Lower leg skin (tissue), 3 donors: ENCODE measurements at regions not wholly inside any gene's neighbourhood (a gene's known extent, or its start where the extent isn't known, plus 50 kb on each side); places are given as distances from the start of the nearest gene placed in this dataset.

Experiments used
- CTCF ChIP-seq, 3 donors: fragments of 450-650 bp; IDR thresholded peaks; one replicate each; pipeline ENCODE4 v1.5.1; 2016; ENCODE audit warnings: antibody characterized with exemption in 3 of 3, mild to moderate bottlenecking in 3 of 3, moderate library complexity in 2 of 3
- POLR2A ChIP-seq, 2 donors: fragments of 450-650 bp; IDR thresholded peaks; one replicate each; pipeline ENCODE4 v1.6.1; 2016 to 2017; ENCODE audit warnings: antibody characterized with exemption in 2 of 2, mild to moderate bottlenecking in 1 of 2, moderate library complexity in 1 of 2

GRCh38 chr11:90723475-90723874 lies 500.6 kb upstream of the CHORDC1 start:
- TF ChIP-seq CTCF (IDR thresholded peaks at IDR 0.05), result no peak
- TF ChIP-seq POLR2A (IDR thresholded peaks at IDR 0.05), result no peak
